Astrocyte of the spinal cord (primary cell): ENCODE measurements at regions not wholly inside any gene's neighbourhood (a gene's known extent, or its start where the extent isn't known, plus 50 kb on each side); places are given as distances from the start of the nearest gene placed in this dataset.

Experiments
- DNase-seq: peaks from one replicate; pipeline ENCODE4 v3.0.0; 2011; ENCODE audit warnings: low read depth, low spot score
- H3K4me3 ChIP-seq: 2 replicates; pipeline ENCODE4 v1.5.1; 2011; ENCODE audit warnings: low read depth, mild to moderate bottlenecking, low read length, moderate library complexity
- in situ Hi-C: cut with HindIII; loops from 2 replicates; pipeline ENCODE4 v1.10.0; 2017; ENCODE audit warnings: low sequenced_read_pairs
- TF ChIP-seq, protein P1 (sequence below): IDR thresholded peaks from 2 replicates; pipeline ENCODE4 v1.5.1; 2012; ENCODE audit warnings: low read depth, mild to moderate bottlenecking, low read length, inconsistent platforms

DNA sequence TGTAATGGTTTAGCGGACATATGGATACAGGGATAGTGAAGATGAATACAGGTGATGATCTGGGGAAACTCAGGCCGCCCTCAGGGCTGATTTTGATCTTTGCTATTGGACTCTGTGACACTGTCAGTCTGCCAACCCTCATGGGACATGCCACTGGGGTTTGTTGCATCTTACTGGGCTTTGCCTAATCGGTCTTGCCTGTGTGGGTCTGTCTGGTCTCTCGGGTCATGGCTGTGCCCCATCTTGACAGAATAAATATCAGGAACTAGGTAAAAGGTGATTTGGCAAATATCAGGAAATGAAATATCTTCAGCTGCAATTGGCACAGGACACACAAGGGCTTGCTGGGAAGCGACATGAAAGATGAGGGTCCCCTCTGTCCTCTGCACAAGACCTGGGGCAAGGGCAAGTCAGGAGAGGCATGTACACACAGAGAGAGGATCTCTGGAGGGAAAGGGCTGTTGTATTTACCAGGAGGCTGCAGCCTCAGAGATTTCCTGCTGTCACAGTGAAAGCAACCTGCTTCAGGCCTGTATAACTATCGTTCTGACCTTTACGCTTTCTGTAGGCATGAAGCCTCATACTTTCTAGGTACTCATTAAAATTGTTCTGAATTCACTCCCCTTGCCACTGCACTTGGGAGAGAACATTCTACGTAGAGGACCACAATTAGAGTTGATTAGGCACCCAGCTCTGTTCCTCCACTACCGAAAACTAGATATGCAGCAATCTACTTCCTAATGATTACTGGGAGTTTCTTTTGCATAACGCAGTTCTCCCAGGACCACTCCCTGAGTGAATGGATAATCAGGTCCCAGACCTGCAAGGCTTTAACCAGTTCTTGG lies 52.0 kb upstream of the GADD45A start:
- in situ Hi-C loops: no loop called here
- DNase-seq: no peak
- TF ChIP-seq, protein P1, sequence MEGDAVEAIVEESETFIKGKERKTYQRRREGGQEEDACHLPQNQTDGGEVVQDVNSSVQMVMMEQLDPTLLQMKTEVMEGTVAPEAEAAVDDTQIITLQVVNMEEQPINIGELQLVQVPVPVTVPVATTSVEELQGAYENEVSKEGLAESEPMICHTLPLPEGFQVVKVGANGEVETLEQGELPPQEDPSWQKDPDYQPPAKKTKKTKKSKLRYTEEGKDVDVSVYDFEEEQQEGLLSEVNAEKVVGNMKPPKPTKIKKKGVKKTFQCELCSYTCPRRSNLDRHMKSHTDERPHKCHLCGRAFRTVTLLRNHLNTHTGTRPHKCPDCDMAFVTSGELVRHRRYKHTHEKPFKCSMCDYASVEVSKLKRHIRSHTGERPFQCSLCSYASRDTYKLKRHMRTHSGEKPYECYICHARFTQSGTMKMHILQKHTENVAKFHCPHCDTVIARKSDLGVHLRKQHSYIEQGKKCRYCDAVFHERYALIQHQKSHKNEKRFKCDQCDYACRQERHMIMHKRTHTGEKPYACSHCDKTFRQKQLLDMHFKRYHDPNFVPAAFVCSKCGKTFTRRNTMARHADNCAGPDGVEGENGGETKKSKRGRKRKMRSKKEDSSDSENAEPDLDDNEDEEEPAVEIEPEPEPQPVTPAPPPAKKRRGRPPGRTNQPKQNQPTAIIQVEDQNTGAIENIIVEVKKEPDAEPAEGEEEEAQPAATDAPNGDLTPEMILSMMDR: no peak
- H3K4me3 ChIP-seq: no peak overlapping the region

DNA sequence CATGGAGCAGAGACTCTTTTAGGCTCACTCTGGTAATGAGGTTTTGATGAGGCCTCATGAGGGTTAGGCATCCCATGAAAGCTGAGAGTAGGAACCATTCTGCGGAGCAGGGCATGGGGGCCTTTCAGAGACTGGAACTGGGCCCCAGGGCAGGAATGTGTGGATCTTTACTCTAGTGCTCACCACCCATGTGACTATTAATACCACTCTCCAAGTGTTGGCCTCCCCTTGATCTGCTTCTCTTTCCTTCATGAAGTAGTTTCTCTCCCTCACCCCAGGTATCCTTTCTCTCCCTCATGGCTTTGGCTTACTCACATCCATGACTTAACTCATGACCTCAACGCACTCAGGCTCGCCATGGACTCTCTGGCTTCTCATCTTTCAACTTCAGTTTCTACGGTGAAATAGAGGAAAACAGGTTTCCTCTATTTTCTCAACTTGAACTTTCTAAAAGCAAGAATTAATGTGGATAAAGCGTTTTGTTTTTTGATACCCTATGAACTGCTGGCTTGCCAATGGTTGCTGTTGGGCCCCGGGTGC lies 50.5 kb upstream of the GADD45A start:
- no peak overlapping the region for H3K4me3 ChIP-seq
- in situ Hi-C loops: no loop called here
- no peak for DNase-seq
- TF ChIP-seq, protein P1: no peak

DNA sequence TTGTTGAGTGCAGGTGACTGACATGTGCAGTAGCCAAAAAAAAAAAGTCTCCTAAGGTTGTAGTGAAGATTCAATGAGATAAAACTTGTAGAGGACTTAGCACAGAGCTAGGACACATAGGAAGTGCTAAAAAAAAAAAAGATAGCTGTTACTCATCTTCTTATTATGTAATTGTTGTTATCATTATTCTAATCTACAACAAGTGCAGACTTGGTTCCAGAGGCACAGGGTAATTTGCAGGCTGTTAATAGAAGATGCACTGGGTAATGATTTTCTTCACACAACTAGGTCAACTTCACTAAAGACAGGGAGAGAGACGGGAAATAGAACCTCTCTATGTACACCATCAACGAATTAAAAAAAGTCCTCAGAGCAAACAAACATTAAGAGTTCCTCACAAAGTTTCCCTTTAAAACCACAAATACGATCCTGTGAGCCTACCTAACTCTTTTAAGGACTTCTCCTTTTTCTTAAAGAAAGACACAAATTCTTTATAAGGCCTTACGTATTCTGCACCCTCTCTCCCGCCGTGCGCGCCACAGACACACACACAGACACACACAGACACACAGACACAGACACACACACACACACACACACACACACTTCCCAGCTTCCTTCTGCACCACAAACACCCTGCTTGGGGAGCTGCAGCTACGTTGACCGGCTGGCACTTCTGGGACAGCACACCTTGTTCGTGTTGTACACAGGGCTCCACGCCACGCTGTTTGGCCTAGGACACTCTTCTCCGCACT lies 49.8 kb upstream of the GADD45A start:
- no peak for DNase-seq
- in situ Hi-C loops: no loop called here
- no peak overlapping the region for H3K4me3 ChIP-seq
- TF ChIP-seq, protein P1: no peak
